HEK293T (cell line): ENCODE measurements at regions not wholly inside any gene's neighbourhood (a gene's known extent, or its start where the extent isn't known, plus 50 kb on each side); places are given as distances from the start of the nearest gene placed in this dataset.

Experiments
- CTCF ChIA-PET: fragments of 350-600 bp; formaldehyde crosslinking; extraction: SDS; loops from one replicate; lab custom pipeline; 2021; ENCODE audit warnings: antibody characterized with exemption, inconsistent platforms; lab: Yijun Ruan, JAX
- POLR2A ChIA-PET: fragments of 350-600 bp; formaldehyde crosslinking; extraction: SDS; loops from one replicate; lab custom pipeline; 2020; ENCODE audit warnings: antibody characterized with exemption, inconsistent platforms; lab: Yijun Ruan, JAX
- DNase-seq: peaks from one replicate; pipeline ENCODE4 v3.0.0; 2012; ENCODE audit warnings: mixed read lengths; ENCODE audit errors: extremely low spot score
- ARNT ChIP-seq: fragments of 450-650 bp; IDR thresholded peaks from 2 replicates; pipeline ENCODE4 v1.6.1; 2017; ENCODE audit warnings: mild to moderate bottlenecking
- BHLHE40 ChIP-seq: fragments of 450-650 bp; IDR thresholded peaks from 2 replicates; pipeline ENCODE4 v1.6.1; 2016; ENCODE audit warnings: mild to moderate bottlenecking, moderate library complexity, borderline replicate concordance
- CTBP1 ChIP-seq: fragments of 450-650 bp; IDR thresholded peaks from 2 replicates; pipeline ENCODE4 v1.6.1; 2016; ENCODE audit warnings: borderline replicate concordance
- ELF4 ChIP-seq: fragments of 450-650 bp; IDR thresholded peaks from 2 replicates; pipeline ENCODE4 v1.6.1; 2017; ENCODE audit warnings: antibody characterized with exemption
- FOXA1 ChIP-seq: fragments of 450-650 bp; IDR thresholded peaks from 2 replicates; pipeline ENCODE4 v1.6.1; 2016; ENCODE audit warnings: mild to moderate bottlenecking
- FOXK2 ChIP-seq: fragments of 450-650 bp; IDR thresholded peaks from 2 replicates; pipeline ENCODE4 v1.6.1; 2016; ENCODE audit warnings: mild to moderate bottlenecking
- FOXM1 ChIP-seq: fragments of 450-650 bp; IDR thresholded peaks from 2 replicates; pipeline ENCODE4 v1.6.1; 2017; ENCODE audit warnings: mild to moderate bottlenecking, borderline replicate concordance
- HDGF ChIP-seq: fragments of 450-650 bp; IDR thresholded peaks from 2 replicates; pipeline ENCODE4 v1.6.1; 2017; ENCODE audit warnings: antibody characterized with exemption, borderline replicate concordance
- L3MBTL2 ChIP-seq: fragments of 450-650 bp; conservative IDR thresholded peaks from 2 replicates; pipeline ENCODE4 v1.6.1; 2016; ENCODE audit warnings: mild to moderate bottlenecking
- LEF1 ChIP-seq: fragments of 450-650 bp; IDR thresholded peaks from 2 replicates; pipeline ENCODE4 v1.6.1; 2017; ENCODE audit warnings: mild to moderate bottlenecking, borderline replicate concordance
- NFRKB ChIP-seq: fragments of 450-650 bp; IDR thresholded peaks from 2 replicates; pipeline ENCODE4 v1.6.1; 2016; ENCODE audit warnings: mild to moderate bottlenecking, moderate library complexity
- PKNOX1 ChIP-seq: fragments of 450-650 bp; IDR thresholded peaks from 2 replicates; pipeline ENCODE4 v1.6.1; 2016
- SP1 ChIP-seq: fragments of 450-650 bp; IDR thresholded peaks from 2 replicates; pipeline ENCODE4 v1.6.1; 2017
- SUZ12 ChIP-seq: fragments of 450-650 bp; IDR thresholded peaks from 2 replicates; pipeline ENCODE4 v1.6.1; 2016; ENCODE audit warnings: mild to moderate bottlenecking
- TARDBP ChIP-seq: fragments of 450-650 bp; IDR thresholded peaks from 2 replicates; pipeline ENCODE4 v1.6.1; 2016
- ZNF384 ChIP-seq: fragments of 450-650 bp; IDR thresholded peaks from 2 replicates; pipeline ENCODE4 v1.6.1; 2016

DNA sequence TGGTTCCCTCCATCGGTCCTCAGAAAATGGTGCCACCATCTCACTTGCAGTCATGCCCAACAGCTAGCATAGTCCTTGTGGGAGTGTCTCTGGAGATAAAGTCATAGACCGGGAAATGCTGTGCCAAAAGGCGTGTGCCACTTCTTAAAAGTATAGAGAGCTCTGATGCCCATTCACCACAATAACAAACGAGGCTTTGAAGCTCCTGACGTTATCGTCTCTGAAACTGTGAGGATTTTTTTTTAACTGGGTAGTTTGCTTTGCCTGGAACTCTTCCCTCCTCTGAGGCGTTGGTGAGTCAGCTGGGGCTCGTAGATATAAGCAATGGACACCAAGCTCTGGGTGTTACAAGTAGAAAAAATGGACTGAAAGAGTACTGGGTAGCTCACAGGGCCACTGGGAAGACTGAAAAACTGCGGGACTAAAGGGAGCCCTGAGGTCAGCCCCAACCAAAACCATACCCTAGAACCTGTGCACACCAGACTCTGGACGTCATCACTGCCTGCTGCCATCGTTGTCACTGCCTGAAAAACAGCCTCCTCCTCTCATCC lies 89.4 kb upstream of the TRIM2 start:
- ChIA-PET POLR2A (no interaction called here), CTCF (interaction anchor here (0.7 kb wide), 2 partner anchors 41 to 427 kb away, joined by 3 read pairs; no protein-coding TSS in a partner anchor)
- DNase-seq, result no peak
- TF ChIP-seq TARDBP (no peak), ELF4 (no peak), SP1 (no peak), LEF1 (no peak), FOXK2 (no peak), BHLHE40 (no peak), FOXM1 (no peak), ARNT (no peak)

DNA sequence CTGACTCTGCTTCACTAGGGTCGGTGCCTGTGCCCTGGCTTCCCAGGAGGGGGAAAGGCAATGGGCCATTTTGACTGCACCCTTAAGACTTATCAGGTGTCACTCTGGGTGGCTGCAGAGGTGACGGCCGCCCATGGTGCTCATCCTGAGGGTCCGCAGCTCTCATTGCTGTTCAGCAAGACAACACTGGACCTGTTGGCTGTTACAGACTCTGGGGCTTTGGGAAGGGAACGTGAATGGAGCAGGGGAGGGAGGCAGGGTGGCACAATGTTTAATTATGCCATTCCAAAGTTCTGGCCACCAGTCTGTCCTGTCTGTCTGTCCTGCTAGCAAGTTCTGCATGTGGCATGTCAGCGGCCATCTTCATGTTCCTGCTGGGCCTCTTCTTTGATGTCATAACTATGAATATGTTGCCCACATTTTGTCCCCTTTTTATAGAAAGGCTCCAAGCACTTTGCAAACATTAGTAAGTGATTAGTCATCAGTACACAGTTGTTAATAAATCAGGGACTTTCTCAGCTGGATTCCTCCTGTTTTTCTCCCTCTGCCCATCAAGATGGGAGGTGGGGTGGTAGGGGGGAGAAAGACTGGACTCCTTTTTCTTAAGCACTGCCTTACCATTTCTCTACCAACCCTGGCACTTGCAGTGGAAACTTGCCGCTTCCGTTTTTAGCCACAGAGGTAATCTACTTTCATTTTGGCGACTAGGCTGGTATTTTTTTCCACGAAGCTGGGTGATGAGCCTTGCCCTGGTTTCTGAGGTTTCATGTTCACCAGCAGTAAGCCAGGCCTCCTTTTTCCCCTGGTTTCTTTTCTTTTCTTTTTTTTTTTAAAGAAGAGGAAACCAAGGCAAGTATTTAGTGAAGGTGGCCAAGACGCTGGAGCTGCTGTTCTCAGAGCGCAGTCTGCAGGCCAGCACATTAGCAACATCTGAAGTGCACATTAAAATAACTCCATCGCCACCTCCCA lies 88.6 kb upstream of the TRIM2 start:
- DNase-seq, result no peak
- ChIA-PET POLR2A (no interaction called here), CTCF (no interaction called here)
- TF ChIP-seq NFRKB, result no peak
- TF ChIP-seq ZNF384, result no peak
- TF ChIP-seq BHLHE40, result no peak
- no peak for TF ChIP-seq CTBP1
- no peak for TF ChIP-seq SUZ12
- no peak for TF ChIP-seq FOXM1
- TF ChIP-seq ARNT, result no peak
- TF ChIP-seq SP1, result no peak
- TF ChIP-seq LEF1, result no peak
- no peak for TF ChIP-seq FOXK2
- no peak for TF ChIP-seq FOXA1
- TF ChIP-seq TARDBP, result no peak
- no peak for TF ChIP-seq PKNOX1
- TF ChIP-seq L3MBTL2, result no peak
- no peak for TF ChIP-seq HDGF
- no peak for TF ChIP-seq ELF4

- TF ChIP-seq SP1, result no peak
- no peak for TF ChIP-seq CTBP1
- TF ChIP-seq ARNT, result no peak
- no peak for TF ChIP-seq FOXA1
- TF ChIP-seq BHLHE40, result no peak
- TF ChIP-seq SUZ12, result no peak
- TF ChIP-seq HDGF, result no peak
- no peak for TF ChIP-seq L3MBTL2
- TF ChIP-seq PKNOX1, result no peak
- ChIA-PET POLR2A (no interaction called here), CTCF (no interaction called here)
- no peak for DNase-seq
Measured at GRCh38 chr4:153116291-153116680, 88.0 kb upstream of the TRIM2 start.

DNA sequence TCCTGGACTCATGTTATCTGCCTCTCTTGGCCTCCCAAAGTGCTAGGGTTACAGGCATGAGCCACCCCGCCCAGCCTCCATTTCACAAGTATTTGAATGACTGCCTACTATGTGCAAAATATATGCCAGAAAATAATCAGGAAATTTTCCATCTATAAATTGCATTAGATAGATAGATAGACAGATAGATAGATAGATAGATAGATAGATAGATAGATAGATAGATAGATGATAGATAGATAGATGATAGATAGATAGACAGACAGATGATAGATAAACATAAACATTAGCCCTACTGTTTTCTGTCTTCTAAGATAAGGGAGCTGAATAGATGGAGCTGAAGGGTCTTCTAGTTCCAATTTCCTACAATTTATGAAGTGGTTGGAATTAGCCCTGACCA lies 87.4 kb upstream of the TRIM2 start:
- ChIA-PET CTCF (no interaction called here), POLR2A (no interaction called here)

GRCh38 chr4:153117554-153117953 lies 86.7 kb upstream of the TRIM2 start:
- no peak for TF ChIP-seq BHLHE40
- ChIA-PET CTCF (interaction anchor here (0.8 kb wide), 1 partner anchor 10 kb away, joined by 3 read pairs; no protein-coding TSS in a partner anchor), POLR2A (no interaction called here)
- DNase-seq, result no peak

More for the DNA sequence above, 87.4 kb upstream of the TRIM2 start:
- no peak for TF ChIP-seq L3MBTL2
- TF ChIP-seq ARNT, result no peak
- TF ChIP-seq ZNF384, result no peak
- TF ChIP-seq LEF1, result no peak
- no peak for TF ChIP-seq ELF4
- no peak for TF ChIP-seq PKNOX1
- TF ChIP-seq FOXK2, result no peak
- no peak for TF ChIP-seq FOXA1
- TF ChIP-seq SUZ12, result no peak
- no peak for TF ChIP-seq TARDBP
- no peak for TF ChIP-seq NFRKB
- no peak for TF ChIP-seq BHLHE40
- TF ChIP-seq CTBP1, result no peak
- no peak for TF ChIP-seq FOXM1
- TF ChIP-seq SP1, result no peak
- TF ChIP-seq HDGF, result no peak
- DNase-seq, result no peak

DNA sequence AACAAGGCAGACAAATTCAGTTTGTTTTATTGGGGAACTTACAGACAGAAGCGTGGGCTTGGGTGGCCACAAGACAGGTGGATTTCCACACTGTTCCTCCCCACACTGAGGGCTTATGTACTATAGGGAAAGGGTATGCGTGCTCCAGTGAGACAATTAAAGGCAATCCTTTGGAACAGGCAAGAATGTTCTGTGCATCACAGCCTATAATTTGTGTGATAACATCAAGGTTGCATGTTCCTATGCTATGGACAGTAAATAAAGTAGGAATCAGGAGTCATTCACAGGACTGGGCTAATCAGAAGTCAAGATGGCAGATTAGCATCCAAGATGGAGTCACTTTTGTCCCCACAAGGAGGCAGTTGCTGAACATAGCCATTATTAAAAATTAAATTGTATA lies 84.6 kb upstream of the TRIM2 start:
- CTCF ChIA-PET, result no interaction called here
- no peak for DNase-seq
- POLR2A ChIA-PET, result no interaction called here
- TF ChIP-seq ARNT, result no peak
- TF ChIP-seq L3MBTL2, result no peak
- no peak for TF ChIP-seq FOXM1
- no peak for TF ChIP-seq TARDBP
- TF ChIP-seq BHLHE40, result no peak
- TF ChIP-seq FOXA1, result no peak
- no peak for TF ChIP-seq ELF4
- no peak for TF ChIP-seq HDGF
- TF ChIP-seq ZNF384, result no peak
- no peak for TF ChIP-seq LEF1
- TF ChIP-seq SP1, result no peak
- no peak for TF ChIP-seq FOXK2
- TF ChIP-seq SUZ12, result no peak
- TF ChIP-seq CTBP1, result no peak
- no peak for TF ChIP-seq NFRKB
- no peak for TF ChIP-seq PKNOX1
